SIG-M5 treated with dmso at 0.1 percent for 504 hours (cell line): ENCODE measurements at regions not wholly inside any gene's neighbourhood (a gene's known extent, or its start where the extent isn't known, plus 50 kb on each side); places are given as distances from the start of the nearest gene placed in this dataset.
"Not testable (repeated sequence)": the region's sequence is repeated elsewhere in the genome, so short reads cannot be mapped to it uniquely, and the experiment has no call there.

ENCODE experiments used
- DNase-seq: peaks from one replicate; lab custom pipeline; 2025; ENCODE audit not compliant: unreplicated experiment; lab: John Stamatoyannopoulos, UW

GRCh38 chr7:50856231-50856630, 73.5 kb upstream of the GRB10 start:
- DNase-seq, result no peak

DNA sequence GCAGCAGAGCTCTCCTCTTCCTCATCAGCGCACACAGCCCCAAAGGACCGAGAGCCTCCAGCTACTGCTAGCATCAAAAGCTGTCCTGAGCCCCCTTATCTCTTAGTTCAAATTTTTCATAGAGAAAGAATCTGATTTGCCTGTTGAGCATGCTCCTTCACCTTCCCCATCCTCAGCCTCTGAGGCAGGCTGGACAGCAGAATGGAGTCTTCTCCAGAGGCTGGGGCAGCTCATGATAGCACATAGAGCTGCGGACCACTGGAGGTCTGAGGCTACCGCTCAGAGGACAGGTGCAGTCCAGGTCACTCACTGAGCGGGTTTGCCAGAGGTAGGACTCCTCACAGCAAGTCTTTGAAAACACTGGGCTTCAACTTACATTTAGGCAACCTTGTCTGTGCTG, 72.8 kb upstream of the GRB10 start:
- DNase-seq, result no peak

- DNase-seq, result peak; percentile 41
These were observed 72.1 kb upstream of the GRB10 start for GRCh38 chr7:50854831-50855230.

GRCh38 chr7:50854247-50854646, 71.6 kb upstream of the GRB10 start:
- DNase-seq, result no peak

DNA sequence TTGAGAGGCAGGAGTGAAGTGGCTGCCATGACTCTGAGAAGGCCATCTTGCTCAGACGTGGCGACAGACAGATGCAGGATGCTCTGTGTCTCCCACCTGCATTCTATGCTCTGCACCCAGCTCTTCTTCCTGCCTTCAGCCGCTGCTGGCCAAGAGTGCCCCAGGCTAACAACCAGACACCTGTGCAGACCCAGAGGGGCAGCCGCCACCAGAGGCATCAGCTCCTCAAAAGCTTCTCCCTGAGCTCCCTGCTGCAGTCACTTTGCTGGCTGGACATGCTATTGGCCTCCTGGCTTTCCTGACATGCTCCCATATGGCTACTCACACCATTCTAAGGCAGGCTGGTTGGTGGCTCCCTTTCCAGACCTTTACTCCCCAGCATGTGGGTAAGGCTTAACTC, 70.6 kb upstream of the GRB10 start:
- no peak for DNase-seq

GRCh38 chr7:50852901-50853300, 70.2 kb upstream of the GRB10 start:
- no peak for DNase-seq

DNA sequence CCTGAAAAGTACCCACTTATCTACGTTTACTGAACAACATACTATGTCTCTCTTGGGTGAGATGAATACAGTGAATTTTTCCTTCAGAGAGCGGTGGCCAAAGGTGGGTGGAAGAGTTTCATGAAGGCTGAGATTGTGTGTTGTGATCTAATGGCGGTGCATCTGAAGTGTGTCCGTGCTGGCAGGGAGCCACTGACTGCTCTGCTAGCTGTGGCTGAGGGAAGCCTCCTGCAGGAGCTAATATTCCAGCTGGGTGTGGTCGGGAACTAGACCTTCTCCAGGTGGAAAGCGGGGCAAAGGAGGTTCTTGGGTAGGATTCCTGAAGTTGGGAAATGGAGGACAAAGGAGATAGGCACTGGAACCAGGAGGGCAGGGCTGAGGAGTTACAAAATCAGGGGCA, 69.2 kb upstream of the GRB10 start:
- no peak for DNase-seq

GRCh38 chr7:50851451-50851850, 68.8 kb upstream of the GRB10 start:
- no peak for DNase-seq

- DNase-seq, result no peak
These were observed 67.3 kb upstream of the GRB10 start for GRCh38 chr7:50849991-50850390.

GRCh38 chr7:50848203-50848602, 65.5 kb upstream of the GRB10 start:
- DNase-seq, result no peak

- DNase-seq, result not testable (repeated sequence)
These were observed 62.2 kb upstream of the GRB10 start for GRCh38 chr7:50844861-50845260.

- no peak for DNase-seq
These were observed 59.3 kb upstream of the GRB10 start for GRCh38 chr7:50842041-50842440.

DNA sequence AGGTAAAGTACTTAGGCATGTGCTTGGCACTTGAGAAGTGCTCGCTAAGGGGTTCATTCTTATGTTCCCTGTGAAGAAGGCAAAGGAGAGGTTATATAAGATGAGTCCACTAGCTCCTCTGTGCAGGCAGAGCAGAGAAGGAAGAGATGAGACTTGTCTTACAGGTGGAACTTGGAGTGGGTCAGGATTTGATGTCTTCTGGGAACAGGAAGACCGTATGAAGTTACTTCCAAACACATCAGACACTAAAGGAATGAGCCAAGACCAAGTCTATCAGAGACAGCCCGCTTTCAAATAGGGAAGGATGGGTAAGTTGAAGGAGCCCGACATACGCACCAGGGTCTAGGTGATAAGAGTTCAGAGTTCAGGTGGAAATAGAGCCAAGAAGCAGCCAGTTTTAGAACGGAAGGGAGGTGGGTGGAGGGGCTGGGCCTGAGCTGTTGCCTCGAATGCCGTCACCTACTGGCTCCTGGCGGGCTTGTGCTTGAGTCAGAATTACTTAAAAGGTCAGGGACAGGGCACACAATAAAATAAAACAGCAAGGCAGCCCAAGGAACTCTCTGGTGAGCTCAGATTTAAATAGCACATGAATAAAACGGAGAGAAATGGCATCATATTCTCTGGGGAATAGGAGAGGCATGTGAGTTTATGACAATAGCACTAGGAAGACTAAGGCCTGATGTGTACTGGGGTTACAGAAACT, 56.1 kb upstream of the GRB10 start:
- DNase-seq, result no peak

DNA sequence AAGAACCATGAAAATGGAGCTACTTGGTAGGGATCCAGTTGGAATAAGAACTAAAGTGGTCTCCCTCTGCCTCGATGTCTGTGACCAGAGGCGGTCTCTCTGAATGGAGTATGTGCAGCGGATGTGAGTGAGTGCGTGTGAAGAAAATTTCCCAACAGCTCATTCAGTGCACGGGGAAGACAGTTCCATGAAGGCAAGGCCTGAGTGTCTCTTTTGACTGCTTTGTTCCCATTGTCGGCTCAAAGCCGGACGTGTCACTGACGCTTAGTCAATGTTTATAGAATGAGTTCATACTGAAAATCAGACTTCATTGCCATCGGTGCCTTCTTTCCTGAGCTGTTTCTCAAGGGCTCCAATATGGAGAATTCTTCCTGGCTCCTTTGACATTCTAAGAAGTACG, 55.3 kb upstream of the GRB10 start:
- no peak for DNase-seq

GRCh38 chr7:50836646-50837045, 54.0 kb upstream of the GRB10 start:
- no peak for DNase-seq

- no peak for DNase-seq
These were observed 52.5 kb upstream of the GRB10 start for GRCh38 chr7:50835156-50835555.

DNA sequence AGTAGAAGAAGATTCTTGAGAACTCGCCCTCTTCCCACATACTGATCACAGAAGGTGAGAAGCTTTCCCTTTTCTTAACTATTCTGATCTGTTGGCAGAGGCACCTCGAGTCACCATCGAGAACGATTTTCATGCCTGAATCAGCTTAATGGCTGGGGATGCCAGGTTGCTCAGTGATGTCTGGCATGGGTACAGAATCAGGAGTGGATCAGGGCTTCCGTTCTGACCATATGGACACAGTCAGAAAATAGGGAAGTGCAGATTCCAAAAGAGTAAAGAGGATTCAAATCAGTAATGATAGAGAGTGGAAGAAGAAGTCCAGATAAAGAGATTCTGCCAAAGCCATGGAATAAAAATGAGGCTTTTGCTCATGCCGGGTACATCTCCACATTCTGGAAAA, 52.0 kb upstream of the GRB10 start:
- DNase-seq, result no peak

GRCh38 chr7:50834031-50834535, 51.4 kb upstream of the GRB10 start:
- DNase-seq, result no peak

DNA sequence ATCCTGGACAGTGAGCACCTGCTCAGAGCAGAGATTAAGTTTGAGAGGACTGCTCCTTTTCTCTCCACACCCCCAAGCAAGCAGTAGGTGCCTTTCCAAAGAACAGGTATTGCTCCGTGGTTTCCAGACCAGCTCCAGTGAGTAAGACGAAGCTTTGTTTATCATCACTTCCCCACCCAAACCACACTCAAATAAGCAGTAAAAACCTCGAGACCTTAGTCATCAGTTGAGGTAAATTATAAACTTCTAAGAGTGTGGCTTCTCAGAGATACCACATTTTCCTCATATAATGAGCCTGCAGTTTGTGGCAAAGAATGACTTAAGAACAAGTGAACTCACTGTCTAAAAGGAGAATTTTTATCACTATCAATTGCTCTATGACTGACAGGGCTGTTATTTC, 50.0 kb upstream of the GRB10 start:
- no peak for DNase-seq
